DND-41 (cell line): ENCODE measurements at regions not wholly inside any gene's neighbourhood (a gene's known extent, or its start where the extent isn't known, plus 50 kb on each side); places are given as distances from the start of the nearest gene placed in this dataset.
A peak's percentile ranks its signal among the peaks of the same experiment; 100 is the strongest.

Source experiments
- ATAC-seq: fragments of 200-7000 bp; cut with Tn5 transposase; 3 replicates; pipeline ENCODE4 v1.9.1; 2021; ENCODE audit warnings: low read depth; ENCODE audit not compliant: insufficient read depth
- DNase-seq: peaks from one replicate; pipeline ENCODE4 v3.0.0-alpha.2; 2020
- H2AFZ ChIP-seq: 2 replicates; pipeline ENCODE4 v1.6.0; 2012; ENCODE audit warnings: low read depth, low read length
- H3K27ac ChIP-seq: 2 replicates; pipeline ENCODE4 v1.5.1; 2012; ENCODE audit warnings: low read length, inconsistent platforms
- H3K27me3 ChIP-seq: fragments of 200-600 bp; sonication (generic); 2 replicates; pipeline ENCODE4 v1.6.0; 2012; ENCODE audit warnings: low read length, mild to moderate bottlenecking, inconsistent platforms; ENCODE audit not compliant: insufficient read depth, poor library complexity
- H3K36me3 ChIP-seq: 2 replicates; pipeline ENCODE4 v1.5.1; 2012; ENCODE audit warnings: low read length, inconsistent platforms; ENCODE audit not compliant: insufficient read depth
- H3K4me1 ChIP-seq: 2 replicates; pipeline ENCODE4 v1.5.1; 2012; ENCODE audit warnings: mild to moderate bottlenecking, low read length; ENCODE audit not compliant: insufficient read depth
- H3K4me2 ChIP-seq: 2 replicates; pipeline ENCODE4 v1.6.0; 2012; ENCODE audit warnings: mild to moderate bottlenecking, moderate library complexity, low read length, inconsistent platforms; ENCODE audit not compliant: insufficient read depth
- H3K4me3 ChIP-seq, 2 experiments: fragments of 200-600 bp in 1 of 2; shearing (Covaris generic) in 1 of 2; 2 replicates each; pipeline ENCODE4 v1.5.1; 2012 to 2016; ENCODE audit warnings: inconsistent platforms in 2 of 2, low read length in 2 of 2, mild to moderate bottlenecking in 2 of 2, low read depth in 1 of 2, moderate library complexity in 1 of 2
- H3K79me2 ChIP-seq: 2 replicates; pipeline ENCODE4 v1.6.0; 2012; ENCODE audit warnings: low read length, inconsistent platforms; ENCODE audit not compliant: insufficient read depth
- H3K9ac ChIP-seq: 2 replicates; pipeline ENCODE4 v1.6.0; 2012; ENCODE audit warnings: low read depth, mild to moderate bottlenecking, inconsistent platforms, low read length, moderate library complexity
- H3K9me3 ChIP-seq: 2 replicates; pipeline ENCODE4 v1.5.1; 2012; ENCODE audit warnings: low read length, moderate library complexity, mild to moderate bottlenecking, inconsistent platforms; ENCODE audit not compliant: insufficient read depth, severe bottlenecking
- H4K20me1 ChIP-seq: 2 replicates; pipeline ENCODE4 v1.6.0; 2012; ENCODE audit warnings: low read length; ENCODE audit not compliant: insufficient read depth
- CTCF ChIP-seq: IDR thresholded peaks from 2 replicates; pipeline ENCODE4 v1.5.1; 2012; ENCODE audit warnings: borderline replicate concordance, low read length, moderate library complexity, mild to moderate bottlenecking; ENCODE audit not compliant: poor library complexity, severe bottlenecking; ENCODE audit errors: extremely low read depth
- EZH2 ChIP-seq: IDR thresholded peaks from 3 replicates; pipeline ENCODE4 v1.6.1; 2012; ENCODE audit warnings: borderline replicate concordance, low read depth, mild to moderate bottlenecking, moderate library complexity, low read length, inconsistent platforms; ENCODE audit not compliant: severe bottlenecking

- H3K4me1 ChIP-seq = peaks cover 21% of the 10 kb centered on the region
- no peaks in the 10 kb centered on the region for H3K27me3 ChIP-seq
- H2AFZ ChIP-seq = no peak overlapping the region
- no peaks in the 10 kb centered on the region for H3K9me3 ChIP-seq
- DNase-seq (no peak), ATAC-seq (no peak)
- H3K79me2 ChIP-seq = no peaks in the 10 kb centered on the region
- no peak overlapping the region for H3K9ac ChIP-seq
- no peak overlapping the region for H3K4me2 ChIP-seq
- H4K20me1 ChIP-seq = no peaks in the 10 kb centered on the region
- H3K36me3 ChIP-seq = no peaks in the 10 kb centered on the region
- TF ChIP-seq EZH2 (no peak), CTCF (no peak)
- no peak overlapping the region for H3K27ac ChIP-seq
- no peak overlapping the region for H3K4me3 ChIP-seq
Observed at GRCh38 chr20:22810030-22810429, 225.1 kb upstream of the SSTR4 start.

GRCh38 chr20:22810626-22811569 is 224.2 kb upstream of the SSTR4 start:
- no peaks in the 10 kb centered on the region for H3K27me3 ChIP-seq
- H3K9ac ChIP-seq = no peak overlapping the region
- no peaks in the 10 kb centered on the region for H3K79me2 ChIP-seq
- no peaks in the 10 kb centered on the region for H4K20me1 ChIP-seq
- no peak overlapping the region for H3K4me3 ChIP-seq
- H3K9me3 ChIP-seq = no peaks in the 10 kb centered on the region
- no peak overlapping the region for H2AFZ ChIP-seq
- H3K4me2 ChIP-seq = no peak overlapping the region
- H3K27ac ChIP-seq = no peak overlapping the region
- H3K36me3 ChIP-seq = no peaks in the 10 kb centered on the region
- H3K4me1 ChIP-seq = peaks cover 27% of the 10 kb centered on the region
- ATAC-seq (no peak), DNase-seq (no peak)
- TF ChIP-seq EZH2 = no peak

- TF ChIP-seq EZH2 (no peak), CTCF (no peak)
- H3K9me3 ChIP-seq = no peaks in the 10 kb centered on the region
- no peaks in the 10 kb centered on the region for H3K79me2 ChIP-seq
- H3K36me3 ChIP-seq = no peaks in the 10 kb centered on the region
- ATAC-seq = peak; percentile 74
- peak overlapping the region; percentile 15; the same call in 1 of the 2 replicates for H3K27ac ChIP-seq
- H3K4me2 ChIP-seq = peak overlapping the region; percentile 21; the same call in 1 of the 2 replicates
- 0 out of 2 replicates have a peak overlapping the region, but pooled peaks have one; percentile 6 for H2AFZ ChIP-seq
- peaks cover 27% of the 10 kb centered on the region for H3K4me1 ChIP-seq
- H3K27me3 ChIP-seq = no peaks in the 10 kb centered on the region
- peak; percentile 24 for DNase-seq
- H3K4me3 ChIP-seq = no peak overlapping the region
- no peak overlapping the region for H3K9ac ChIP-seq
- no peaks in the 10 kb centered on the region for H4K20me1 ChIP-seq
Observed at GRCh38 chr20:22814471-22815205, 220.5 kb upstream of the SSTR4 start.

GRCh38 chr20:22815206-22815551 is 219.9 kb upstream of the SSTR4 start:
- no peaks in the 10 kb centered on the region for H3K9me3 ChIP-seq
- no peaks in the 10 kb centered on the region for H3K36me3 ChIP-seq
- H3K79me2 ChIP-seq = no peaks in the 10 kb centered on the region
- H2AFZ ChIP-seq = no peak overlapping the region
- no peak overlapping the region for H3K4me3 ChIP-seq
- ATAC-seq = no peak; the same call in 2 of the 3 replicates
- H3K27me3 ChIP-seq = no peaks in the 10 kb centered on the region
- H3K27ac ChIP-seq = no peak overlapping the region
- no peak for TF ChIP-seq CTCF
- no peak for TF ChIP-seq EZH2
- peaks cover 27% of the 10 kb centered on the region for H3K4me1 ChIP-seq
- H4K20me1 ChIP-seq = no peaks in the 10 kb centered on the region
- DNase-seq = no peak
- no peak overlapping the region for H3K9ac ChIP-seq
- no peak overlapping the region for H3K4me2 ChIP-seq
